ENCODE measurements at regions not wholly inside any gene's neighbourhood (a gene's known extent, or its start where the extent isn't known, plus 50 kb on each side); places are given as distances from the start of the nearest gene placed in this dataset.

- Mint-ChIP-seq H3K27ac (ENCODE audit: unreplicated experiment) (no peak overlapping the region), H3K4me3 (ENCODE audit: unreplicated experiment) (no peak overlapping the region), H3K9me3 (ENCODE audit: unreplicated experiment) (peaks cover 9% of the 10 kb centered on the region), H3K27me3 (ENCODE audit: unreplicated experiment) (no peaks in the 10 kb centered on the region), H3K36me3 (ENCODE audit: low read depth, unreplicated experiment) (peaks cover 4% of the 10 kb centered on the region), H3K4me1 (ENCODE audit: unreplicated experiment) (no peaks in the 10 kb centered on the region)
- DNase-seq (ENCODE audit: low spot score): no peak
- TF ChIP-seq CTCF (IDR thresholded peaks at IDR 0.05; ENCODE audit: unreplicated experiment): no peak
These were observed 328.2 kb downstream of the ADCYAP1 start for GRCh38 chr18:1232867-1233266.

- Mint-ChIP-seq H3K27me3 (ENCODE audit: unreplicated experiment) (no peaks in the 10 kb centered on the region), H3K27ac (ENCODE audit: unreplicated experiment) (no peak overlapping the region), H3K36me3 (ENCODE audit: low read depth, unreplicated experiment) (no peaks in the 10 kb centered on the region), H3K9me3 (ENCODE audit: unreplicated experiment) (peaks cover 4% of the 10 kb centered on the region), H3K4me1 (ENCODE audit: unreplicated experiment) (peaks cover 9% of the 10 kb centered on the region), H3K4me3 (ENCODE audit: unreplicated experiment) (no peak overlapping the region)
- DNase-seq (ENCODE audit: low spot score): no peak
- TF ChIP-seq CTCF (IDR thresholded peaks at IDR 0.05; ENCODE audit: unreplicated experiment): no peak
These were observed 336.0 kb downstream of the ADCYAP1 start for GRCh38 chr18:1240701-1241100.

GRCh38 chr18:1244397-1245122, 339.9 kb downstream of the ADCYAP1 start:
- Mint-ChIP-seq H3K36me3 (ENCODE audit: low read depth, unreplicated experiment) (no peaks in the 10 kb centered on the region), H3K27ac (ENCODE audit: unreplicated experiment) (no peak overlapping the region), H3K27me3 (ENCODE audit: unreplicated experiment) (no peaks in the 10 kb centered on the region), H3K9me3 (ENCODE audit: unreplicated experiment) (no peaks in the 10 kb centered on the region), H3K4me3 (ENCODE audit: unreplicated experiment) (no peak overlapping the region), H3K4me1 (ENCODE audit: unreplicated experiment) (peaks cover 9% of the 10 kb centered on the region)
- no peak for DNase-seq (ENCODE audit: low spot score)
- no peak for TF ChIP-seq CTCF (IDR thresholded peaks at IDR 0.05; ENCODE audit: unreplicated experiment)

- TF ChIP-seq CTCF (IDR thresholded peaks at IDR 0.05; ENCODE audit: unreplicated experiment): no peak
- Mint-ChIP-seq H3K4me3 (ENCODE audit: unreplicated experiment) (no peak overlapping the region), H3K36me3 (ENCODE audit: low read depth, unreplicated experiment) (no peaks in the 10 kb centered on the region), H3K9me3 (ENCODE audit: unreplicated experiment) (no peaks in the 10 kb centered on the region), H3K4me1 (ENCODE audit: unreplicated experiment) (peaks cover 9% of the 10 kb centered on the region), H3K27ac (ENCODE audit: unreplicated experiment) (no peak overlapping the region), H3K27me3 (ENCODE audit: unreplicated experiment) (no peaks in the 10 kb centered on the region)
- no peak for DNase-seq (ENCODE audit: low spot score)
These were observed 342.2 kb downstream of the ADCYAP1 start for GRCh38 chr18:1246827-1247226.

GRCh38 chr18:1252534-1252933, 347.9 kb downstream of the ADCYAP1 start:
- Mint-ChIP-seq H3K4me3 (ENCODE audit: unreplicated experiment) (no peak overlapping the region), H3K36me3 (ENCODE audit: low read depth, unreplicated experiment) (no peaks in the 10 kb centered on the region), H3K27me3 (ENCODE audit: unreplicated experiment) (no peaks in the 10 kb centered on the region), H3K27ac (ENCODE audit: unreplicated experiment) (no peak overlapping the region), H3K9me3 (ENCODE audit: unreplicated experiment) (no peaks in the 10 kb centered on the region), H3K4me1 (ENCODE audit: unreplicated experiment) (no peaks in the 10 kb centered on the region)
- DNase-seq (ENCODE audit: low spot score): no peak
- TF ChIP-seq CTCF (IDR thresholded peaks at IDR 0.05; ENCODE audit: unreplicated experiment): no peak
